DND-41 (cell line): ENCODE measurements at regions not wholly inside any gene's neighbourhood (a gene's known extent, or its start where the extent isn't known, plus 50 kb on each side); places are given as distances from the start of the nearest gene placed in this dataset.
"Not testable (repeated sequence)": the region's sequence is repeated elsewhere in the genome, so short reads cannot be mapped to it uniquely, and the experiment has no call there.

Experiments used
- ATAC-seq: fragments of 200-7000 bp; cut with Tn5 transposase; 3 replicates; pipeline ENCODE4 v1.9.1; 2021; ENCODE audit warnings: low read depth; ENCODE audit not compliant: insufficient read depth
- DNase-seq: peaks from one replicate; pipeline ENCODE4 v3.0.0-alpha.2; 2020
- H2AFZ ChIP-seq: 2 replicates; pipeline ENCODE4 v1.6.0; 2012; ENCODE audit warnings: low read depth, low read length
- H3K27ac ChIP-seq: 2 replicates; pipeline ENCODE4 v1.5.1; 2012; ENCODE audit warnings: low read length, inconsistent platforms
- H3K27me3 ChIP-seq: fragments of 200-600 bp; sonication (generic); 2 replicates; pipeline ENCODE4 v1.6.0; 2012; ENCODE audit warnings: low read length, mild to moderate bottlenecking, inconsistent platforms; ENCODE audit not compliant: insufficient read depth, poor library complexity
- H3K36me3 ChIP-seq: 2 replicates; pipeline ENCODE4 v1.5.1; 2012; ENCODE audit warnings: low read length, inconsistent platforms; ENCODE audit not compliant: insufficient read depth
- H3K4me1 ChIP-seq: 2 replicates; pipeline ENCODE4 v1.5.1; 2012; ENCODE audit warnings: mild to moderate bottlenecking, low read length; ENCODE audit not compliant: insufficient read depth
- H3K4me2 ChIP-seq: 2 replicates; pipeline ENCODE4 v1.6.0; 2012; ENCODE audit warnings: mild to moderate bottlenecking, moderate library complexity, low read length, inconsistent platforms; ENCODE audit not compliant: insufficient read depth
- H3K4me3 ChIP-seq, 2 experiments: fragments of 200-600 bp in 1 of 2; shearing (Covaris generic) in 1 of 2; 2 replicates each; pipeline ENCODE4 v1.5.1; 2012 to 2016; ENCODE audit warnings: inconsistent platforms in 2 of 2, low read length in 2 of 2, mild to moderate bottlenecking in 2 of 2, low read depth in 1 of 2, moderate library complexity in 1 of 2
- H3K79me2 ChIP-seq: 2 replicates; pipeline ENCODE4 v1.6.0; 2012; ENCODE audit warnings: low read length, inconsistent platforms; ENCODE audit not compliant: insufficient read depth
- H3K9ac ChIP-seq: 2 replicates; pipeline ENCODE4 v1.6.0; 2012; ENCODE audit warnings: low read depth, mild to moderate bottlenecking, inconsistent platforms, low read length, moderate library complexity
- H3K9me3 ChIP-seq: 2 replicates; pipeline ENCODE4 v1.5.1; 2012; ENCODE audit warnings: low read length, moderate library complexity, mild to moderate bottlenecking, inconsistent platforms; ENCODE audit not compliant: insufficient read depth, severe bottlenecking
- H4K20me1 ChIP-seq: 2 replicates; pipeline ENCODE4 v1.6.0; 2012; ENCODE audit warnings: low read length; ENCODE audit not compliant: insufficient read depth
- CTCF ChIP-seq: IDR thresholded peaks from 2 replicates; pipeline ENCODE4 v1.5.1; 2012; ENCODE audit warnings: borderline replicate concordance, low read length, moderate library complexity, mild to moderate bottlenecking; ENCODE audit not compliant: poor library complexity, severe bottlenecking; ENCODE audit errors: extremely low read depth
- EZH2 ChIP-seq: IDR thresholded peaks from 3 replicates; pipeline ENCODE4 v1.6.1; 2012; ENCODE audit warnings: borderline replicate concordance, low read depth, mild to moderate bottlenecking, moderate library complexity, low read length, inconsistent platforms; ENCODE audit not compliant: severe bottlenecking

- TF ChIP-seq CTCF (no peak), EZH2 (no peak)
- no peak for ATAC-seq
- H4K20me1 ChIP-seq, result no peaks in the 10 kb centered on the region
- H3K4me2 ChIP-seq, result no peak overlapping the region
- no peaks in the 10 kb centered on the region for H3K9me3 ChIP-seq
- no peak for DNase-seq
- no peak overlapping the region for H3K4me3 ChIP-seq
- no peaks in the 10 kb centered on the region for H3K79me2 ChIP-seq
- no peak overlapping the region for H3K27ac ChIP-seq
- H2AFZ ChIP-seq, result no peak overlapping the region
- no peak overlapping the region for H3K9ac ChIP-seq
- H3K36me3 ChIP-seq, result no peaks in the 10 kb centered on the region
- peaks cover 12% of the 10 kb centered on the region for H3K4me1 ChIP-seq
- H3K27me3 ChIP-seq, result no peaks in the 10 kb centered on the region
These were observed 92.8 kb upstream of the MSH6 start for GRCh38 chr2:47690132-47690531.

GRCh38 chr2:47689118-47689517, 93.8 kb upstream of the MSH6 start:
- not testable (repeated sequence) for H3K9ac ChIP-seq, H3K27me3 ChIP-seq, DNase-seq, H3K79me2 ChIP-seq, H4K20me1 ChIP-seq, H3K9me3 ChIP-seq, H3K36me3 ChIP-seq, H3K4me2 ChIP-seq, H3K4me3 ChIP-seq
- Histone ChIP-seq H3K4me1 (peaks cover 12% of the 10 kb centered on the region), H2AFZ (peak overlapping the region; percentile 30), H3K27ac (peak overlapping the region; percentile 36; the same call in 1 of the 2 replicates)
- peak; percentile 17; the same call in 1 of the 3 replicates for ATAC-seq

- Histone ChIP-seq H3K27me3 (no peaks in the 10 kb centered on the region), H3K27ac (peak overlapping the region; percentile 36; the same call in 1 of the 2 replicates), H3K9me3 (no peaks in the 10 kb centered on the region), H3K36me3 (no peaks in the 10 kb centered on the region), H3K4me2 (no peak overlapping the region), H2AFZ (peak overlapping the region; percentile 30), H3K79me2 (no peaks in the 10 kb centered on the region), H3K4me1 (peaks cover 12% of the 10 kb centered on the region), H4K20me1 (no peaks in the 10 kb centered on the region), H3K4me3 (no peak overlapping the region), H3K9ac (no peak overlapping the region)
- ATAC-seq (peak; percentile 97), DNase-seq (peak; percentile 65)
- TF ChIP-seq CTCF, result no peak
These were observed 94.4 kb upstream of the MSH6 start for GRCh38 chr2:47688561-47688960.

- H3K27me3 ChIP-seq, result no peaks in the 10 kb centered on the region
- H2AFZ ChIP-seq, result no peak overlapping the region
- no peak overlapping the region for H3K9ac ChIP-seq
- TF ChIP-seq EZH2 (no peak), CTCF (no peak)
- H3K4me3 ChIP-seq, result no peak overlapping the region
- H4K20me1 ChIP-seq, result no peaks in the 10 kb centered on the region
- no peaks in the 10 kb centered on the region for H3K9me3 ChIP-seq
- ATAC-seq (no peak), DNase-seq (no peak)
- no peak overlapping the region for H3K4me2 ChIP-seq
- no peaks in the 10 kb centered on the region for H3K36me3 ChIP-seq
- H3K27ac ChIP-seq, result no peak overlapping the region
- no peaks in the 10 kb centered on the region for H3K79me2 ChIP-seq
- H3K4me1 ChIP-seq, result peaks cover 12% of the 10 kb centered on the region
These were observed 95.1 kb upstream of the MSH6 start for GRCh38 chr2:47687856-47688255.
